HEK293 (cell line): ENCODE measurements at regions not wholly inside any gene's neighbourhood (a gene's known extent, or its start where the extent isn't known, plus 50 kb on each side); places are given as distances from the start of the nearest gene placed in this dataset.

Experiments used
- FEZF1 ChIP-seq: fragments of 450-650 bp; formaldehyde crosslinking; IDR thresholded peaks from 2 replicates; pipeline ENCODE4 v1.5.1; 2016; ENCODE audit warnings: missing biosample characterization, missing genetic modification characterization
- KLF9 ChIP-seq: fragments of 450-650 bp; formaldehyde crosslinking; IDR thresholded peaks from 2 replicates; pipeline ENCODE4 v1.5.1; 2016; ENCODE audit warnings: missing biosample characterization, missing genetic modification characterization, low read depth
- SETDB1 ChIP-seq: IDR thresholded peaks from one replicate; pipeline ENCODE4 v1.6.1; 2017; ENCODE audit warnings: mild to moderate bottlenecking, low read length, moderate library complexity, mixed read lengths; ENCODE audit not compliant: insufficient read length
- ZBTB7A ChIP-seq: fragments of 450-650 bp; formaldehyde crosslinking; IDR thresholded peaks from 2 replicates; pipeline ENCODE4 v1.5.1; 2016; ENCODE audit warnings: low read depth, missing biosample characterization, missing genetic modification characterization
- ZNF132 ChIP-seq: fragments of 450-650 bp; formaldehyde crosslinking; IDR thresholded peaks from 2 replicates; pipeline ENCODE4 v1.5.1; 2017; ENCODE audit warnings: missing biosample characterization, missing genetic modification characterization, borderline replicate concordance
- ZNF561 ChIP-seq: fragments of 450-650 bp; IDR thresholded peaks from 2 replicates; pipeline ENCODE4 v1.5.1; 2018; ENCODE audit warnings: missing biosample characterization, missing genetic modification characterization, borderline replicate concordance
- ZSCAN23 ChIP-seq: fragments of 450-650 bp; formaldehyde crosslinking; IDR thresholded peaks from 2 replicates; pipeline ENCODE4 v1.5.1; 2016; ENCODE audit warnings: missing biosample characterization, missing genetic modification characterization
- TF ChIP-seq, protein P1 (sequence below): fragments of 450-650 bp; formaldehyde crosslinking; IDR thresholded peaks from 2 replicates; pipeline ENCODE4 v1.5.1; 2016; ENCODE audit warnings: missing biosample characterization, missing genetic modification characterization

DNA sequence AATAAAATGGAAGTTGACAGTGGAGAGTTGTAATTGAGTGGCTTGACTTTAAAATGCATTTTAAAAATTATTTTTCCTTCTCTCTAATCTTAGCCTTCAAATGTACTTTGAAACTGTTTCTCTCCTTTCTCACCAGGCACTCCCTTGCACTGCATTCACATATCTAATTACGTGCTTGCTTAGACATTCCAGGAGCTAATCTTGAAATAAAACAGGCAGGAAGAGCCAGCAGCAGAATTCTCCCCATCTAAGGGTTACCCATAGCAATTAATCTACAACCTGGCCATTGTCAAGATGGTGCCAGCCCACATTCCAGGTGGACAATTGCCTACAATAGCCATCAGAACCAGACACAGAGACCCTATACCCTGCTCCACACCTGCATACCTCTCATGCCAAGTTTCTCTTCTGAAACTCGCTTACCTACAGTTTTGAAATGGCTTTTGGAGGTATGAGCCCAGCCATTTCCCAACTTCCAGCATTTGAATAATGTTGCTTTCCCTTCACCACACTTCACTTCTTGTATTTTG lies 167.6 kb upstream of the GJE1 start:
- no peak for TF ChIP-seq ZBTB7A
- no peak for TF ChIP-seq ZNF132 (tag by site-specific recombination)
- no peak for TF ChIP-seq SETDB1
- no peak for TF ChIP-seq ZSCAN23 (tag by site-specific recombination)
- no peak for TF ChIP-seq ZNF561 (tag by site-specific recombination)
- no peak for TF ChIP-seq KLF9 (tag by site-specific recombination)
- TF ChIP-seq, protein P1, sequence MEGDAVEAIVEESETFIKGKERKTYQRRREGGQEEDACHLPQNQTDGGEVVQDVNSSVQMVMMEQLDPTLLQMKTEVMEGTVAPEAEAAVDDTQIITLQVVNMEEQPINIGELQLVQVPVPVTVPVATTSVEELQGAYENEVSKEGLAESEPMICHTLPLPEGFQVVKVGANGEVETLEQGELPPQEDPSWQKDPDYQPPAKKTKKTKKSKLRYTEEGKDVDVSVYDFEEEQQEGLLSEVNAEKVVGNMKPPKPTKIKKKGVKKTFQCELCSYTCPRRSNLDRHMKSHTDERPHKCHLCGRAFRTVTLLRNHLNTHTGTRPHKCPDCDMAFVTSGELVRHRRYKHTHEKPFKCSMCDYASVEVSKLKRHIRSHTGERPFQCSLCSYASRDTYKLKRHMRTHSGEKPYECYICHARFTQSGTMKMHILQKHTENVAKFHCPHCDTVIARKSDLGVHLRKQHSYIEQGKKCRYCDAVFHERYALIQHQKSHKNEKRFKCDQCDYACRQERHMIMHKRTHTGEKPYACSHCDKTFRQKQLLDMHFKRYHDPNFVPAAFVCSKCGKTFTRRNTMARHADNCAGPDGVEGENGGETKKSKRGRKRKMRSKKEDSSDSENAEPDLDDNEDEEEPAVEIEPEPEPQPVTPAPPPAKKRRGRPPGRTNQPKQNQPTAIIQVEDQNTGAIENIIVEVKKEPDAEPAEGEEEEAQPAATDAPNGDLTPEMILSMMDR (tag by site-specific recombination), result no peak
- TF ChIP-seq FEZF1 (tag by site-specific recombination), result no peak
